Glomerular endothelial cell (primary cell): ENCODE measurements at regions not wholly inside any gene's neighbourhood (a gene's known extent, or its start where the extent isn't known, plus 50 kb on each side); places are given as distances from the start of the nearest gene placed in this dataset.

Experiments used
- DNase-seq: peaks from one replicate; pipeline ENCODE4 v3.0.0-alpha.2; 2011; ENCODE audit warnings: low read depth, low spot score; ENCODE audit errors: extremely low read depth

- no peak for DNase-seq
Observed at GRCh38 chr6:14966096-14966905, 279.6 kb upstream of the JARID2 start.

- DNase-seq = no peak
Observed at GRCh38 chr6:14966906-14967711, 278.8 kb upstream of the JARID2 start.

- no peak for DNase-seq
Observed at GRCh38 chr6:14968056-14968637, 277.7 kb upstream of the JARID2 start.

GRCh38 chr6:14969126-14969525, 276.7 kb upstream of the JARID2 start:
- DNase-seq = no peak

GRCh38 chr6:14972379-14973067, 273.3 kb upstream of the JARID2 start:
- no peak for DNase-seq

- DNase-seq = no peak
Observed at GRCh38 chr6:14974372-14974771, 271.5 kb upstream of the JARID2 start.

GRCh38 chr6:14974792-14975470, 270.9 kb upstream of the JARID2 start:
- DNase-seq = no peak

- DNase-seq = no peak
Observed at GRCh38 chr6:14975471-14975817, 270.4 kb upstream of the JARID2 start.

GRCh38 chr6:14977747-14978382, 268.0 kb upstream of the JARID2 start:
- no peak for DNase-seq

GRCh38 chr6:14981960-14982359, 263.9 kb upstream of the JARID2 start:
- no peak for DNase-seq

GRCh38 chr6:14983599-14984518, 262.0 kb upstream of the JARID2 start:
- DNase-seq = no peak

- DNase-seq = no peak
Observed at GRCh38 chr6:14984519-14984853, 261.4 kb upstream of the JARID2 start.

GRCh38 chr6:14985366-14985765, 260.5 kb upstream of the JARID2 start:
- DNase-seq = no peak

- DNase-seq = no peak
Observed at GRCh38 chr6:14986370-14986769, 259.5 kb upstream of the JARID2 start.

GRCh38 chr6:14987490-14987889, 258.4 kb upstream of the JARID2 start:
- DNase-seq = no peak

GRCh38 chr6:14992382-14992781, 253.5 kb upstream of the JARID2 start:
- no peak for DNase-seq

GRCh38 chr6:14995208-14995607, 250.7 kb upstream of the JARID2 start:
- no peak for DNase-seq

- no peak for DNase-seq
Observed at GRCh38 chr6:14995966-14996602, 249.8 kb upstream of the JARID2 start.

GRCh38 chr6:14996892-14997291, 249.0 kb upstream of the JARID2 start:
- no peak for DNase-seq
